OCI-LY7 (cell line): ENCODE measurements at regions not wholly inside any gene's neighbourhood (a gene's known extent, or its start where the extent isn't known, plus 50 kb on each side); places are given as distances from the start of the nearest gene placed in this dataset.

ENCODE experiments used
- BruUV-seq: library from RNA; stranded (reverse); fragments of 400-500 nt; replicated peaks from 2 replicates; lab custom pipeline; 2021; lab: Mats Ljungman, UMichigan
- CTCF ChIA-PET: fragments of 300-600 bp; sonication (Branson Sonifier 250); formaldehyde crosslinking; loops from one replicate; lab custom pipeline; 2022; ENCODE audit warnings: antibody characterized with exemption; ENCODE audit not compliant: unreplicated experiment; lab: Charles Lee
- POLR2A ChIA-PET: fragments of 300-600 bp; sonication (Branson Sonifier 250); formaldehyde crosslinking; loops from one replicate; lab custom pipeline; 2022; ENCODE audit warnings: antibody characterized with exemption; lab: Charles Lee
- DNase-seq: peaks from one replicate; pipeline ENCODE4 v3.0.0-alpha.2; 2015; ENCODE audit warnings: low spot score
- H2AFZ ChIP-seq: fragments of 200-600 bp; sonication (generic), shearing (Covaris generic); 2 replicates; pipeline ENCODE4 v1.6.1; 2014; ENCODE audit warnings: mild to moderate bottlenecking, antibody characterized with exemption, low read length, moderate library complexity
- H3K27ac ChIP-seq: fragments of 200-600 bp; sonication (generic); 2 replicates; pipeline ENCODE4 v1.5.1; 2014; ENCODE audit warnings: mixed run types, low read depth, mild to moderate bottlenecking, moderate library complexity, low read length, inconsistent platforms; ENCODE audit not compliant: poor library complexity, severe bottlenecking
- H3K36me3 ChIP-seq: fragments of 200-600 bp; sonication (generic); 2 replicates; pipeline ENCODE4 v1.6.1; 2014; ENCODE audit warnings: mild to moderate bottlenecking, antibody characterized with exemption, low read length, moderate library complexity, mixed read lengths; ENCODE audit not compliant: insufficient read depth
- H3K4me1 ChIP-seq: fragments of 200-600 bp; sonication (generic); 2 replicates; pipeline ENCODE4 v1.5.1; 2014; ENCODE audit warnings: mild to moderate bottlenecking, low read length; ENCODE audit not compliant: insufficient read depth, poor library complexity, severe bottlenecking
- H3K4me2 ChIP-seq: fragments of 200-600 bp; sonication (generic); 2 replicates; pipeline ENCODE4 v1.6.1; 2014; ENCODE audit warnings: mild to moderate bottlenecking, low read length
- H3K4me3 ChIP-seq: fragments of 200-600 bp; sonication (generic); 2 replicates; pipeline ENCODE4 v1.5.1; 2014; ENCODE audit warnings: mild to moderate bottlenecking, low read depth, low read length; ENCODE audit not compliant: poor library complexity, severe bottlenecking
- H3K79me2 ChIP-seq: fragments of 200-600 bp; sonication (generic); 2 replicates; pipeline ENCODE4 v1.6.1; 2016; ENCODE audit warnings: low read depth, mild to moderate bottlenecking, low read length, moderate library complexity, mixed read lengths; ENCODE audit not compliant: insufficient read depth
- H3K9me2 ChIP-seq: fragments of 200-600 bp; sonication (generic); 2 replicates; pipeline ENCODE4 v1.6.1; 2016; ENCODE audit warnings: mild to moderate bottlenecking, low read length, mixed read lengths; ENCODE audit not compliant: insufficient read depth
- H3K9me3 ChIP-seq: fragments of 200-600 bp; sonication (generic); 2 replicates; pipeline ENCODE4 v1.6.1; 2014; ENCODE audit warnings: mild to moderate bottlenecking, mixed run types, low read length, mixed read lengths
- H4K20me1 ChIP-seq: fragments of 200-600 bp; sonication (generic); 2 replicates; pipeline ENCODE4 v1.6.1; 2014; ENCODE audit warnings: mild to moderate bottlenecking, antibody characterized with exemption, low read length, moderate library complexity, mixed read lengths; ENCODE audit not compliant: insufficient read depth
- EZH2phosphoT487 ChIP-seq: fragments of 200-600 bp; sonication (generic); IDR thresholded peaks from 2 replicates; pipeline ENCODE4 v1.6.1; 2018; ENCODE audit warnings: low read depth, borderline replicate concordance, mild to moderate bottlenecking, mixed run types, antibody characterized with exemption, low read length, moderate library complexity, mixed read lengths
- intact Hi-C: fragments of 100-400 bp; cut with micrococcal nuclease; formaldehyde crosslinking; loops from one replicate; pipeline ENCODE4 v1.10.0; 2022; ENCODE audit not compliant: unreplicated experiment
- TF ChIP-seq, protein P1 (sequence below): fragments of 200-600 bp; sonication (generic); conservative IDR thresholded peaks from 2 replicates; pipeline ENCODE4 v1.5.1; 2014; ENCODE audit warnings: mild to moderate bottlenecking, antibody characterized with exemption, low read length, moderate library complexity, mixed read lengths

DNA sequence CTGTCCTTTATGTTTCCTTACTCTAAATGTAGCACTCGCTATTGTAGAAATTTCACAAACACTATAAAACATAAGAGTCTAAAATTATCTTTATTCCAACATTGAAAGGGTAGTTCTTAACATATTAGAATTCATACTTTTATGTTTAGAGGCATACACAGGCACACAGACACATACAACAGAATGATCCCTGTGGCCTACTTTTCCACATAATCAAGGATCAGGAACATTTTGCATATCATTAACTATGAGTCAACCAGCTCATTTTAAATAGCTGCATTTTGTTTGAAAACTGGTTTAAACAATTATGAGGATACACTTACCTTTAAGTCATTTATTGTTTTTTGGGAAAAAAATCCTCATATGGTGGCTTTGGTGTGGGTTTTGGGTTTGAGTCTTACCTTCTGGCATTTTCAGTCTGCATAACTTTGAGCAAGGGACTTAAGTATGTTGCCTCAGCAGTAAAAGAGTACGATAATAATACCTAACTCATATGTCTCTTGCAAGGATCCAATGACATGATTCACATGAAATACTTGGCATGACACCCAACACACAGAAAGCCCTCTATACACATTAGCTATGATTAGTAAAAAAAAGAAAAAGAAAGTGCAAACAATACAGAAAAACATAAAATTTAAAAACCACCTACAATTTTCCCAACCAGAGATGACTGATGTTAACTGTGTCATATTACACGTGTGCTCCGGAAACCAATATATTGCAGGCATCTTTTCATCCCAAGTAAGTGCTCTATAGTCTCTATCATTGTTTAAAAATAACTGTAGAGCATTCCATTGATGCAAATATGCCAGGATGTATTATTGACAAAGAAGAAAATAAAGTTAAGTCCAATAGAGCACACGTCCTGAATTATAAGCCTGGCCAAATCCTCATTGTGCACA lies 213.1 kb upstream of the ADAMTS9 start:
- POLR2A ChIA-PET: no interaction called here
- Histone ChIP-seq H3K36me3 (no peaks in the 10 kb centered on the region), H3K4me2 (no peak overlapping the region), H3K9me2 (no peaks in the 10 kb centered on the region), H3K4me1 (no peaks in the 10 kb centered on the region), H3K27ac (no peak overlapping the region), H3K9me3 (no peaks in the 10 kb centered on the region), H3K4me3 (no peak overlapping the region), H4K20me1 (no peaks in the 10 kb centered on the region), H3K79me2 (no peaks in the 10 kb centered on the region), H2AFZ (no peak overlapping the region)
- TF ChIP-seq, protein P1, sequence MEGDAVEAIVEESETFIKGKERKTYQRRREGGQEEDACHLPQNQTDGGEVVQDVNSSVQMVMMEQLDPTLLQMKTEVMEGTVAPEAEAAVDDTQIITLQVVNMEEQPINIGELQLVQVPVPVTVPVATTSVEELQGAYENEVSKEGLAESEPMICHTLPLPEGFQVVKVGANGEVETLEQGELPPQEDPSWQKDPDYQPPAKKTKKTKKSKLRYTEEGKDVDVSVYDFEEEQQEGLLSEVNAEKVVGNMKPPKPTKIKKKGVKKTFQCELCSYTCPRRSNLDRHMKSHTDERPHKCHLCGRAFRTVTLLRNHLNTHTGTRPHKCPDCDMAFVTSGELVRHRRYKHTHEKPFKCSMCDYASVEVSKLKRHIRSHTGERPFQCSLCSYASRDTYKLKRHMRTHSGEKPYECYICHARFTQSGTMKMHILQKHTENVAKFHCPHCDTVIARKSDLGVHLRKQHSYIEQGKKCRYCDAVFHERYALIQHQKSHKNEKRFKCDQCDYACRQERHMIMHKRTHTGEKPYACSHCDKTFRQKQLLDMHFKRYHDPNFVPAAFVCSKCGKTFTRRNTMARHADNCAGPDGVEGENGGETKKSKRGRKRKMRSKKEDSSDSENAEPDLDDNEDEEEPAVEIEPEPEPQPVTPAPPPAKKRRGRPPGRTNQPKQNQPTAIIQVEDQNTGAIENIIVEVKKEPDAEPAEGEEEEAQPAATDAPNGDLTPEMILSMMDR: no peak
- TF ChIP-seq EZH2phosphoT487: no peak
- intact Hi-C loops: no loop called here
- DNase-seq: no peak
- CTCF ChIA-PET: no interaction called here
- no TSS peak for BruUV-seq

DNA sequence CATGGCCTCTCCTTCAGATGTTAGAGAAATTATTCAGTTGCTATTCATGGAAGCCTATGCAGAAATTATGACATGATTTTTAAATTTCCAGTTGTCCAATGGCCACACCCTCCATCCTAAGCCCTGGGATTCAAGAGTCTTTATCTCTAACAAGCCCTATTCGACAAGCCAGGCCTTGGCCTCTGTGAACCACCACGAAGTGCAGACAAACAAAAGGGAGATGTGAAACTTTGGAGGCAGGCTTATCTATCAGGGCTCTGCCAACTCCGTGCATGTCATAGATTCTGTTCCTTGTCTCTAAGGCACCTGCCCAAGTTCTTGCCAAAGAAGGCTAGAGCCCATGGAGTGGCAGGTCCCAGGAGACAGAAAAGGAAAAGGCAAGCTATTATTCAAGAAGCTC lies 212.4 kb upstream of the ADAMTS9 start:
- Histone ChIP-seq H3K36me3 (no peaks in the 10 kb centered on the region), H3K4me3 (no peak overlapping the region), H2AFZ (no peak overlapping the region), H3K79me2 (no peaks in the 10 kb centered on the region), H3K4me2 (no peak overlapping the region), H4K20me1 (no peaks in the 10 kb centered on the region), H3K4me1 (no peaks in the 10 kb centered on the region), H3K9me3 (no peaks in the 10 kb centered on the region), H3K9me2 (no peaks in the 10 kb centered on the region), H3K27ac (no peak overlapping the region)
- no TSS peak for BruUV-seq
- ChIA-PET POLR2A (no interaction called here), CTCF (no interaction called here)
- DNase-seq: no peak
- intact Hi-C loops: no loop called here
- no peak for TF ChIP-seq EZH2phosphoT487
- TF ChIP-seq, protein P1: no peak

GRCh38 chr3:64898941-64899340 lies 211.1 kb upstream of the ADAMTS9 start:
- POLR2A ChIA-PET: no interaction called here

More at GRCh38 chr3:64898941-64899340, 211.1 kb upstream of the ADAMTS9 start:
- Histone ChIP-seq H3K9me3 (no peaks in the 10 kb centered on the region), H4K20me1 (no peaks in the 10 kb centered on the region), H3K4me3 (no peak overlapping the region), H3K79me2 (no peaks in the 10 kb centered on the region), H2AFZ (no peak overlapping the region), H3K36me3 (no peaks in the 10 kb centered on the region), H3K4me1 (no peaks in the 10 kb centered on the region), H3K4me2 (no peak overlapping the region), H3K9me2 (no peaks in the 10 kb centered on the region), H3K27ac (no peak overlapping the region)
- intact Hi-C loops: no loop called here
- BruUV-seq: no TSS peak
- CTCF ChIA-PET: no interaction called here
- DNase-seq: no peak
- TF ChIP-seq EZH2phosphoT487: no peak
- TF ChIP-seq, protein P1: no peak
